Limb (tissue), 2 donors: ENCODE measurements at regions not wholly inside any gene's neighbourhood (a gene's known extent, or its start where the extent isn't known, plus 50 kb on each side); places are given as distances from the start of the nearest gene placed in this dataset.
"Not testable (repeated sequence)": the region's sequence is repeated elsewhere in the genome, so short reads cannot be mapped to it uniquely, and the experiment has no call there.

Experiments
- DNase-seq, 2 donors: peaks; one replicate each; pipeline ENCODE4 v3.0.0-alpha.2; 2016; ENCODE audit errors: extremely low spot score in 2 of 2

DNA sequence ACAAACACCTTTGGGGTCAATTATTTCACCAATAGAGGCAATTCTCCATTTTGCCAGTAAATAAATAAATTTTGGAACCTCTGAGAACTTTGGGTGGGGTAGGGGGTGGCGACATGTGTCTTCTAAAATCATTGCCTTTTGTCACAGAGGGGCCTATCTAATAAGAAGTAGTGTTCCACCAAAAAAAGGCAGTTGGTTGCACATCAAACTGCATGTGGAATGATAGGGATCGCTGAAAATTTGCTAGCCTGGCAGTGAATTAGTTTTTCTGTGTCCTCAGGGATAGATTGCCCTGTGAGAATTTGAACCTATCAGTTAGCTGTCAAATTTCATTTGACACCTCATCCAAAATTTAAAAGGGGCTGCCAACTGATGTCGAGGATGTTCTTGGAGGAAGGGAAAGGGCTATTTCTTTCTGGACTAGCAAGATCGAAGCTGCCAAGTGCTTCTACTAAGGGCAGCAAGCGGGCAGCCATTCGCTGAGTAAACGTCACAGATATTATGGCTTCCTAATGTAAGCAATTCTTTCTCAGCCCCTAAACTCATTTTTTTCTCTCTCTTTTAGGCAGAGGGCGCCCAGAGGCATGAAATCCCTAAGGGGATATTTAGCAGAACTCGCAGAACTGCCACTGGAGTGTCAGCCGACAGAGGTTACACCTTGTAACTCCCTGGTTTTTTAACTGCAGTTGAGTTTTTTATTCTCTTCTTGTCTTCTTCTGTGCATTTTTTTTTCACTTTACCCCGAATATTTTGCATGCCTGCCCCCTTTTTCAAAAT lies 2208.1 kb upstream of the WWC1 start:
- no peak for DNase-seq

- no peak for DNase-seq
Observed at GRCh38 chr5:166086568-166086967, 2204.9 kb upstream of the WWC1 start.

DNA sequence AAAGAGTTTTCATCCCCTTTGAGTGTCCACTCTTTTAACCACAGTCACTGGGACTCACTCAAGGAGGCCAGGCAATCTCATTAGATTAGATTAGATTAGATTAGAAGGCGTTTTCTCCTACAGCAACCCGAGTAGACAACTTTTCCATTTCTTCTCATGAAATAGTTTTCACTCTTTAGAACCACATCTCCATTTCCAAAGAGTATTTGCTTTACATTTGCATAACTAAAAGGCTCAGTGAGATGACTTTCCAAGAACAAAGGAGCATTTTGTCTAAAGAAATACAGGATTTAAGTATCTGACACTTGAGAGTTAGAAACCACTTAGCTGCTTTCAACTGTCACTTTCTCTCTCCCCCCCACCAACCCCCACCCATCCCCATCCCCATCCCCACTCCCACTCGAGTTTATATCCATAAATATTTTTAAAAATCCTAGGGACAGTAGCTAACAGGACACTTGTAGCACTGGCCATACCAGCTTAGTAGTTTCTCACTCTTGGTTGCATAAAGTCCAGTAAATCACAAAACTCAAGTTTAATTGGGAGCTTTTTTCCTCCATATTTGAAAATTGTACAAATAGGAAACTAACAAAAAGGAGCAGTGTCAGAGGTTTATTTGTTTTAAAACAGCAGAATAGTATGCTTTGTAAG lies 2202.9 kb upstream of the WWC1 start:
- DNase-seq: no peak

GRCh38 chr5:166091931-166092330 lies 2199.5 kb upstream of the WWC1 start:
- DNase-seq: no peak

DNA sequence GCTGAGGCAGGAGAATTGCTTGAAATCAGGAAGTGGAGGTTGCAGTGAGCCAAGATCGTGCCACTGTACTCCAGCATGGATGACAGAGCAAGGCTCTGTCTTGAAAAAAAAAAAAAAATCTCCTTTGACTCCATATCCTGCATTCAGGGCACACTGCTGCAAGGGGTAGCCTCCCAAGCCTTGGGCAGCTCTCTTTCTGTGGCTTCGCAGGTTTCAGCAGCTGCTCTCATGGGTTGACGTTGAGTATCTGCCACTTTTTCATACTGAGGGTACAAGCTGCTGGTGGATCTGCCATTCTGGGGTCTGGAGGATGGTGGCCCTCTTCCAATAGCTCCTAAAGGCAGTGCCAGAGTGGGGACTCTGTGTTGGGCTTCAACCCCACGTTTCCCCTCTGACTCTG lies 2198.1 kb upstream of the WWC1 start:
- no peak for DNase-seq

- no peak for DNase-seq
Observed at GRCh38 chr5:166102947-166103346, 2188.5 kb upstream of the WWC1 start.

GRCh38 chr5:166111021-166111420 lies 2180.4 kb upstream of the WWC1 start:
- no peak for DNase-seq

DNA sequence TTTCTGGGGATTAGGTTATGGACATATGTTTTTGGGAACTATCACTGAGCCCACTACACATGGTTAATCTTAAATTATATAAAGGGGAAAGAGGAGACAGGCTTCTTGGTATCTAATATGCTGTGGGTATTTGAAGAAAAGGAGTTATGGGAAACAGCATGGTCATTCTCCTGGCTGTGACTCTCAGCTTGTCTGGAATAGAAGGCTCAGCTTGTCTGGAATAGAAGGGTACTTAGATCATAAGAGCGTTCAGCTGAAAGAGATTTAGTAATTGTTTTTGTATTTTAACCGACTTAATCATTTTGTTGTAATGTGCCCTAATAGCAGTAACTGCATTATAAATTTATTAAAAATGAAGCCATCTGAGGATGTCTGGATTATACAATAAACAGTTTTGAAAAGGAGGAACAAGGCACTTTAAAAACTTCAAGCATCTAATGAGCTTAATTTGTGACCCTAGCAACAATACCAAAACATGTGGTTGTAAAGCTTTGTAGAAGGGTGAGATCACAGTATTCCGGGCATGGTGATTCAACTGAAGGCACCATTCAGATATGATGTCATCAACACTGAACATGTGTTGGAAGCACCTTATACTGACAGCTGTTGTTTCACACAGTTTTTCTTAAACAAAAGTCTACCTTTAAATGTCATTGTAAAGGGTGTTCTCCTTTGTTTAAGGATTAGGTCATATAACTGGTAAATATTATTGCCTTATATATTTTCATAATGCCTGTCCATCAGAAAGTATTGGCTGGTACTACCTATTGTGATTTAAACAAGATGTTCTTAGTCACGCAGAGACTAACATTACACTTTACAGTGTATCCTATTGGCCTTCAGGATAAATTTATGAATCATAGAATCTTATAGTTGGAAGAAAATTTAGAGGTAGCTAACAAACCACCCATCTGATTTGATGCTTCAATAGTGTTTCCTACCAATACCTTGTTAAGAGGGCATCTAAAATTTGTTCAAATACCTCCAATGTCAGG lies 2174.1 kb upstream of the WWC1 start:
- no peak for DNase-seq

- DNase-seq: no peak
Observed at GRCh38 chr5:166119506-166119905, 2171.9 kb upstream of the WWC1 start.

GRCh38 chr5:166123717-166124116 lies 2167.7 kb upstream of the WWC1 start:
- peak; percentile 36 to 53 for DNase-seq

DNA sequence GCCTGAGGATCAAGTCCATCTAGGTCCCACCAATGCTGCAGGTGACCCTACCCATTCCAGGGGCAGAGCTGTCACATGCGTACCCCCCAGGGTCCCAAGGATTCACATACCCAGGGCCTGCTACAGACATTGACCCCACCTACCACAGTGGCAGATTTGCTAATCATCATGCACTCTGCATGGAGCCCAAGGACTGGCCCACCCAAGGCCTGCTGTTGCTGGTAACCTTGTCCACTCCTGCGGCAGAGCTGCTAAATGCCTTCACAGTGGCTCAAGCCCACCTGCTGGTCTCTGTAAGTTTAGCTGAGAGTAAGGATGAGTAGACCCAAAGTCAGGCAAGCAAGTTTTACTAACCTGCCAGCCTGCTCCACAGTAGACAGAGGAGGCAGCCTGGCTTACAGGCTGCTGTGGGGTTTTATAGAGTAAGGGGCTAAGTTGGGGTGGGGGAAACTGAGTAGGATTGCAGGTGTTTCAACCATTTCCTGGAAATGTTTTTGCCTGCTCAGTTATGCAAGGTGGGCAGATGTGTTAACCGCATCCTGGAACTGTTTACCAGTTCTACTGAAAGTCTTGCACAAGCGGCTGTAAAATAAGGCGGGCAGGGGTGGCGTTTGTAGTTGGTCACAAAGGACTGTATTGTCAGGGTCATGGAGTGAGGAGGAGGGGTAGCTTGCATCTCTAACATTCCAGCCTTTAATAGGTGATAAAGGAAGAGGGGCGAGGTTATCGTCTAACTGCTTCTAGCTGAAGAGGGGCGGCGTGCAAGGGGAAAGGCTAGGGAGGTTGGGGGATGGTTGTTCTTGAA lies 2163.5 kb upstream of the WWC1 start:
- DNase-seq: no peak

GRCh38 chr5:166145107-166145506 lies 2146.3 kb upstream of the WWC1 start:
- not testable (repeated sequence) for DNase-seq

GRCh38 chr5:166163996-166164610 lies 2127.3 kb upstream of the WWC1 start:
- no peak for DNase-seq

- DNase-seq: peak; percentile 12 to 40
Observed at GRCh38 chr5:166165596-166165995, 2125.8 kb upstream of the WWC1 start.

DNA sequence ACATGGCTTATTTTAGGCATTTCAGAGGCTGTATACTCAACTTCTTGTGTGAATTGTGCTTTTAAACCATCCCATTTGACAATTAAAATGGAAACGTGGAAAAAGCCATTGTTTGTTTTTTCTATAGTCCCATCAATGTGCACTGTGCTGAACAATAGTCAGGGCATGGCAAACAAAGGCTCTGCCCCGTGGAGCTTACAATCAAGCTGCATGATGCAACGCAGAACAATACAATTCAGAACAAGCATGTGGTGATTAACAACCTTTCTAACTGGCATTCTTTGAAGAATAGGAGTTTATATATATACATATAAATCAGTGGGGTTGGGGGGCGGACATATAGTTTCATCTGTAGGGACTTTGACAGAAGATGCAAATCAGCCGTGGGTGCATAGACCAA lies 2125.4 kb upstream of the WWC1 start:
- DNase-seq: no peak

DNA sequence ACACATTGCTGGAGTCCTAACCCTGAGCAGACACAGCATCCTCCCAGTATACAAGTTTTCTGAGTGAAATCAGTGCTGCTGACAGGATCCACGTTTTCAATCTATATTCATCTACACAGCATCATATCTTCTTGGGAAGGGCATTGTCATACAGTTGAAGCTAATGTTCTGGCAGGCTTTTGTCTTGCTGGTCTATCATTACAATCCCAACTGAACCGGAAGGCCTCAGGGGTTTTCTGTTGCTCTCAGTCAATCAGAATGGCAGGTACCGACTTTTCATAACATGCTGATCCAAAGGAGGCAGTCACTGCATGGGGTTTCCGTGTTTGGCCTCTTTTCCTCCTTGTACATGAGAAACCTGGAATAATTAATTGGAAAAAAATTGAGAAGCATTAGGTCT lies 2118.8 kb upstream of the WWC1 start:
- no peak for DNase-seq

DNA sequence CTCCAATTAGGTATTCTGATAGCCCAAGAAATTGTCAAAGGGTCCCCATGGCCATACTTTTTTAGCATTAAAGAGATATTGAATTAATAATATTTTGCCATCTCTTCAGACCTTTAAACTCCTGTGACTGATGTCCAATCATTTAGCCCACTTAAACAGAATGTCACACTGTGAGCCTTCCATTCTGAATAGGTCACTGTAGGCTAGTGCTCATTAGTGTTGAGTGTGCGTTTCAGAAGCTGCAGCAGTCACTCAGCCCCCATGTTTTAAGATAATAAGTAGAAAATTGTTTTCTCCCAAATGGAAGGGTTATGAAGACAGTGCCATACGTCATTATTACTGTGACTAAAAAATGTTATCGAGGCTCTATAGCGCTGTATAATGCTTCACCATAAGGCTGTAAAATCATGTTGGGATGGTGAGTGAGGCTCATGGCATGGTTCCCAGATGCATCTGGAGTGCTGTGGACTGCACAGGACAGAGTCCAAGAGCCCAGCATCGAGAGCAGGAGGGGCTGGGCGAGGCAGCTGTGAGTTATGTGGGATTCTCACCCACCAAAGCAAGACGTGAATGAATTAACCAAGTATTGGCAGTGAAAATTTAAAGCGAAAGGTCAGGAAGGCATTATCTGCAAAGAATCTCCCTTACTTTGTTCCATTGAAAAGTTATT lies 2112.9 kb upstream of the WWC1 start:
- DNase-seq: no peak

DNA sequence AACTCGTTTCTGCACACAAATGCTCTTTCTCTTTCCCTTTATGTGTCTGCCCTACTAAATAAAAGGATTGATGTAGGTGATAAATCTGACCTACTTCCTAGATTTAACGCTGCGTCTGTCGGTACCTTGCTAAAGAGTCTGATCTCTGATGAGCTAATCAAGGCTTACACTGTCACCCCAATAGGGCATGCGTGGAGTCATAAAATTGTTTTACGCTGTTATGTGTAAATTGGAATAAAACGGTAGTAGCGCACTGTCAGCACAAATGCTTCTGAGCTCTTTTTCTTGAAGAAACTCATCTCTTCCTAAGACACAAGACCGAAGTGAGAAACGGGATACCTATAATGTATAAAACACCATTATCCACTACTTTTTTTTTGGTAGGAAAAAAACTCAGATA lies 2106.3 kb upstream of the WWC1 start:
- DNase-seq: no peak

GRCh38 chr5:166188501-166189325 lies 2102.7 kb upstream of the WWC1 start:
- no peak for DNase-seq
